GM12892 (cell line): ENCODE measurements at regions not wholly inside any gene's neighbourhood (a gene's known extent, or its start where the extent isn't known, plus 50 kb on each side); places are given as distances from the start of the nearest gene placed in this dataset.

Source experiments
- POLR2AphosphoS5 ChIP-seq: IDR thresholded peaks from 2 replicates; pipeline ENCODE4 v1.6.1; 2011; ENCODE audit warnings: low read depth, low read length, control low read depth
- TAF1 ChIP-seq: IDR thresholded peaks from 2 replicates; pipeline ENCODE4 v1.6.1; 2011; ENCODE audit warnings: low read depth, mild to moderate bottlenecking, control low read depth, low read length, borderline replicate concordance

- TF ChIP-seq TAF1 (no peak), POLR2AphosphoS5 (no peak)
Measured at GRCh38 chr2:19797243-19797810, 104.5 kb downstream of the TTC32 start.
